ENCODE measurements at regions not wholly inside any gene's neighbourhood (a gene's known extent, or its start where the extent isn't known, plus 50 kb on each side); places are given as distances from the start of the nearest gene placed in this dataset.

DNA sequence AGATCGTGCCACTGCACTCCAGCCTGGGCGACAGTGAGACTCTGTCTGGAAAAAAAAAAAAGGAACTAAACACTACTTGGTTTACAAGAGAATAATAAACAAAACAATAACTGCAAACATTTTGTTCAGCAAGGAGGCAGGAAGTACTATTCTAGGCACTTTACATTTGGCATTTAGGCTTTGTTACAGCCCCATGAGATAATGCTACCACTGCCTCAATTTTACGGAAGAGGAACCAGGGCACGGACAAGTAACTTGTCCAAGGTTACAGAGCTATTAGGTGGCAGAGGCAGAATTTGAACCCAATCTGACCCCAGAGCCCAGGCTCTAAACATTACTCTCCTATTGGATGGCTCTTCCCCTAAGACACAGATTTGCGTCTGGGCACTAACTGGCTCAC is 108.7 kb upstream of the AKIP1 start:
- no peak for TF ChIP-seq CTCF (IDR thresholded peaks at IDR 0.05; ENCODE audit: insufficient read depth, low read length, poor library complexity, severe bottlenecking)
- TF ChIP-seq EZH2phosphoT487 (conservative IDR thresholded peaks at IDR 0.05; ENCODE audit: low read length): no peak
